Mammary epithelial cell (primary cell): ENCODE measurements at regions not wholly inside any gene's neighbourhood (a gene's known extent, or its start where the extent isn't known, plus 50 kb on each side); places are given as distances from the start of the nearest gene placed in this dataset.

Experiments used
- EZH2 ChIP-seq: IDR thresholded peaks from 2 replicates; pipeline ENCODE4 v1.6.1; 2012; ENCODE audit warnings: low read length, inconsistent platforms, borderline replicate concordance
- TF ChIP-seq, protein P1 (sequence below), 2 donors: IDR thresholded peaks in 1 of 2; conservative IDR thresholded peaks in 1 of 2; 2 replicates each; pipeline ENCODE4 v1.5.1; 2011 to 2012; ENCODE audit warnings: inconsistent platforms in 2 of 2, low read length in 2 of 2, mild to moderate bottlenecking in 2 of 2, control low read depth in 1 of 2, low read depth in 1 of 2; ENCODE audit not compliant: insufficient read depth in 1 of 2; ENCODE audit errors: extremely low read depth in 1 of 2

DNA sequence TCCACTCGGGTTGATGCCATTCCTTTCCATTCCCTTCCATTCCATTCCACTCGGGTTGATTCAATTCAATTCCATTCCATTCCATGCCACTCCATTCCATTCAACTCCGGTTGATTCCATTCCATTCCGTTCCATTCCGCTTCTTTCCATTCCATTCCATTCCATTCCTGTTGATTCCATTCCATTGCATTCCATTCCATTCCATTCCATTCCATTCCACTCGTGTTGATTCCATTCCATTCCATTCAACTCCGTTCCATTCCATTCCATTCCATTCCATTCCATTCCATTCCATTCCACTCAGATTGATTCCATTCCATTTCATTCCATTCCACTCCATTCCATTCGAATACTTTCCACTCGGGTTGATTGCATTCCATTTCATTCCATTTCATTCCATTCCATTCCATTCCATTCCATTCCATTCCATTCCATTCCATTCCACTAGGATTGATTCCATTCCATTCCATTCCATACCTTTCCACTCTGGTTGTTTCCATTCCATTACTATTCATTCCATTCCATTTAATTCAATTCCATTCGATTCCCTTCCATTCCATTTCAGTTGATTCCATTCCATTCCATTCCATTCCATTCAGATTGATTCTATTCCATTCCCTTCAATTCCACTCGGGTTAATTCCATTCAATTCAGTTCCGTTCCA is 1141.8 kb downstream of the RPIA start:
- TF ChIP-seq, protein P1, sequence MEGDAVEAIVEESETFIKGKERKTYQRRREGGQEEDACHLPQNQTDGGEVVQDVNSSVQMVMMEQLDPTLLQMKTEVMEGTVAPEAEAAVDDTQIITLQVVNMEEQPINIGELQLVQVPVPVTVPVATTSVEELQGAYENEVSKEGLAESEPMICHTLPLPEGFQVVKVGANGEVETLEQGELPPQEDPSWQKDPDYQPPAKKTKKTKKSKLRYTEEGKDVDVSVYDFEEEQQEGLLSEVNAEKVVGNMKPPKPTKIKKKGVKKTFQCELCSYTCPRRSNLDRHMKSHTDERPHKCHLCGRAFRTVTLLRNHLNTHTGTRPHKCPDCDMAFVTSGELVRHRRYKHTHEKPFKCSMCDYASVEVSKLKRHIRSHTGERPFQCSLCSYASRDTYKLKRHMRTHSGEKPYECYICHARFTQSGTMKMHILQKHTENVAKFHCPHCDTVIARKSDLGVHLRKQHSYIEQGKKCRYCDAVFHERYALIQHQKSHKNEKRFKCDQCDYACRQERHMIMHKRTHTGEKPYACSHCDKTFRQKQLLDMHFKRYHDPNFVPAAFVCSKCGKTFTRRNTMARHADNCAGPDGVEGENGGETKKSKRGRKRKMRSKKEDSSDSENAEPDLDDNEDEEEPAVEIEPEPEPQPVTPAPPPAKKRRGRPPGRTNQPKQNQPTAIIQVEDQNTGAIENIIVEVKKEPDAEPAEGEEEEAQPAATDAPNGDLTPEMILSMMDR (conservative IDR thresholded peaks at IDR 0.05 in 1 of 2, IDR thresholded peaks at IDR 0.05 in 1 of 2; ENCODE audit: extremely low read depth in 1 of 2, insufficient read depth in 1 of 2, low read depth in 1 of 2, low read length in 2 of 2): no peak
- TF ChIP-seq EZH2: no peak
